ENCODE measurements at regions not wholly inside any gene's neighbourhood (a gene's known extent, or its start where the extent isn't known, plus 50 kb on each side); places are given as distances from the start of the nearest gene placed in this dataset.

- DNase-seq, result no peak
Measured at GRCh38 chr7:45457591-45457990, 116.6 kb upstream of the ADCY1 start.

DNA sequence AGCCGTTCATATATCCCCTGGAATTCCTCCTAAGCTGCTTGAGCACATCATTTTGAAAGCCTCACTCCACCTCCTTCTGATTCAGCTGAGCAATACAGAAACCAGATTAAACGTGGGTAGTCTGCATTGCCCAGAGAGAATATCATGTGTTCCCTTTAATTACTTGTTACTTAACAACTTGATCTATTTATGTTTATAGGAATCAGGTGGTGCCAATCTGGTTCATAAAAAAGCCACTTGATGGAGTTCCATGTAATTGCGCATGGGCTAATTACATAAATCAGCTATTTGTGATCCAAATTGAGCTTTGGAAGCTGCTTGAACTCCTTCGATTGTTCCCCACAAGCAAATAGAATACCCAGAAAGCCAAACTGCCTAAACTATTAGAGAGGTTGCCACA is 114.7 kb upstream of the ADCY1 start:
- DNase-seq, result no peak

- DNase-seq, result no peak
Measured at GRCh38 chr7:45460379-45460778, 113.8 kb upstream of the ADCY1 start.

DNA sequence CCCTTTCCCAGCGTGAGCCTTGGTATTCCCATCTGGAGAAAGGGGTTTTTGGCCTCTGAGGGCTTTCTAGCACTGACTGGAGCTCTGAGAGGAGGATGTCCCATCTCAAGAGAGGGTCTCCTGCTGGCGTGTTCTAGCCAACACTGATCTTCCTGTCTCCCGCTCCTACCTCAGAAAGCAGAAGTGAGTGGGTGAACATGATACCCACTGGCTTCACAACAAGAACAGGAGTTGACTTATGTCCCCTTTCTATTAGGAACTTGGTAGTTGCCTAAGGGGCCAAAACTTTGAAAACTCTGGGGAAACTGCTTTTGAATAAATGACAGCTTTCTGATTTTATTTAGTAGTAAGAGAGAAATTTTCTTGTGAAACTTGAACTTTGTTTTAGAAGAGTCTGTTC is 113.1 kb upstream of the ADCY1 start:
- no peak for DNase-seq

GRCh38 chr7:45469103-45469502 is 105.1 kb upstream of the ADCY1 start:
- DNase-seq, result no peak

- no peak for DNase-seq
Measured at GRCh38 chr7:45470031-45470430, 104.1 kb upstream of the ADCY1 start.

DNA sequence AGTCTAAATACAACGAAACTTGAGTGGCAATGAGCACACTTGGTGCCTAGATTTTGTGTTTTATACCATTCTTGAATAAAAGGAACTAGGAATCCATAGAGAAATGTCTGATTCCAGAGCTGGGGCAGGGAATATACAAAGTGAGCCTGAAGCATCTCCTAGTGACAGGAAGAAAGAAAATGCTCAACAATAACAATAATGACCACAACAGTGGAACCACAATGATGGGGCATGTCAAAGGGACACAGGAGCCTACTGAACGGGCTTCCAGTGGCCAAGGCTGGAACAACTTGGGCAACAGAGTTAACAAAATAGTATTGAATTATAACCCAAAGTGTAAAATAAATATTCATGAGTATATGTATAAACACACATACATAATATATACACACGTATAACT is 94.4 kb upstream of the ADCY1 start:
- no peak for DNase-seq

DNA sequence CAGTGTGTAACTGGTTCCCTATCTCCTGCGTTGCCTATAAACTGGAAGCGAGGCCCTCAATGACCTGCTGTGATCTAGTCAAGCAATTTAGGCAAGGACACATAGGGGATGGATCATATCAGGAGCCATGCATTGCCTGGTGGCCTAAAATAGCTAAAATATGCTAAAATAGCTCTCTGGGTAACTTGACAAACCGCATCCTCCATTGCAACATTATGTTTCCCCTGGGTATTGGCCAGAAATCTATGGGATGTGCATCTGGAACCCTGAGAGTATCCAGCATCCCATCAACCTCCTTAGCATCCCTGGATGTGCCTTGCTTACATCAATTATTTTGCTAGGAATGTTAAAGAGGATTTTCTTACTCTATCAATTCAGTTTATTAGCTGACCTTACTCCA is 91.7 kb upstream of the ADCY1 start:
- no peak for DNase-seq

DNA sequence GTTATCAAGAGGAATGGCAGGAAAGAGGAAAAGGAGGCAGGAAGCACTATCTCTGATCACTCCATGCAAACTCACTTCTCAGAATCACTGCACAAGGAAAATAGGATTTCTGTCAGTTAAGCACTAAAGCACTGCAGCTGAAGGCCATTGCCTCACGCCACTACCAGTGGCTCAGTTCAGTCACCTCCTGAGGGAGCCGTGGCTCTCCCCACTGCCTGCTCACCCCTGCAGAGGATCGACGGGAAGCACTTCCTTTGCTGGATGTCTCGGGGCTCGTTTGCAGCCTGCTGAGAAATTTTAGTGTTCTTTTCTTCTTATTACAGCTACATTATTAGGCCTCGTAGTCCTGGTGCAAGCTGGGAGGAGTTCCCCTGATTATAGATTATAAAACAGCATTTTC is 90.1 kb upstream of the ADCY1 start:
- no peak for DNase-seq

- no peak for DNase-seq
Measured at GRCh38 chr7:45486575-45486974, 87.6 kb upstream of the ADCY1 start.

DNA sequence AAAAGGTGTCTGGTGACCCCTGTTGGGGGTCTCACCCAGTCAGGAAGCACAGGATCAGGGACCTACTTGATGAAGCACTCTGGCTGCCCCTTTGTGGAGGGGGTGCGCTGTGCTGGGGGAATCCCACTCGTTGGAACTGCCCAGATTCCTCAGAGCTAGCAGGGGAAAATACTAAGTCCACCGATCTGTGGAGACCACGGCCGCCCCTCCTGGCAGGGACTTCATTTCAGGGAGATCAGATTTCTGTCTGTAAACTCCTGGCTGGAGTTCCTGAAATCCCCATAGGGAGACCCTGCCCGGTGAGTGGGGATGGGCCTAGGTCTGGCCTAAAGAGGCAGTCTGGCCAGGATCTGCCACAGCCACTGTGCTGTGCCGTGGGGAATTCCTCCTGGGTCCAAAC is 79.3 kb upstream of the ADCY1 start:
- no peak for DNase-seq

- no peak for DNase-seq
Measured at GRCh38 chr7:45495618-45496017, 78.5 kb upstream of the ADCY1 start.

- no peak for DNase-seq
Measured at GRCh38 chr7:45500257-45500656, 73.9 kb upstream of the ADCY1 start.

GRCh38 chr7:45501791-45502190 is 72.4 kb upstream of the ADCY1 start:
- DNase-seq, result no peak

DNA sequence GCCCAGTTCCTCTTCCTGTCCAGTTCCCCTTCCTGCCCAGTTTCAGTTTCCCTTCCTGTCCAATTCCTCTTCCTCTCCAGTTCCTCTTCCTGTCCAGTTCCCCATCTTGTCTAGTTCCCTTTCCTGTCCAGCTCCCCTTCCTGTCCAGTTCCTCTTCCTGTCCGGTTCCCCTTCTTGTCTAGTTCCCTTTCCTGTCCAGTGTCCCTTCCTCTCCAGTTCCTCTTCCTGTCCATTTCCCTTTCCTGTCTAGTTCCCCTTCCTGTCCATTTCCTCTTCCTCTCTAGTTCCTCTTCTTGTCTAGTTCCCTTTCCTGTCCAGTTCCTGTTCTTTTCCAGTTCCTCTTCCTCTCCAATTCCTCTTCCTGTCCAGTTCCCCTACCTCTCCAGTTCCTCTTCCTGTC is 68.1 kb upstream of the ADCY1 start:
- DNase-seq, result no peak

- DNase-seq, result no peak
Measured at GRCh38 chr7:45509222-45509621, 64.9 kb upstream of the ADCY1 start.

DNA sequence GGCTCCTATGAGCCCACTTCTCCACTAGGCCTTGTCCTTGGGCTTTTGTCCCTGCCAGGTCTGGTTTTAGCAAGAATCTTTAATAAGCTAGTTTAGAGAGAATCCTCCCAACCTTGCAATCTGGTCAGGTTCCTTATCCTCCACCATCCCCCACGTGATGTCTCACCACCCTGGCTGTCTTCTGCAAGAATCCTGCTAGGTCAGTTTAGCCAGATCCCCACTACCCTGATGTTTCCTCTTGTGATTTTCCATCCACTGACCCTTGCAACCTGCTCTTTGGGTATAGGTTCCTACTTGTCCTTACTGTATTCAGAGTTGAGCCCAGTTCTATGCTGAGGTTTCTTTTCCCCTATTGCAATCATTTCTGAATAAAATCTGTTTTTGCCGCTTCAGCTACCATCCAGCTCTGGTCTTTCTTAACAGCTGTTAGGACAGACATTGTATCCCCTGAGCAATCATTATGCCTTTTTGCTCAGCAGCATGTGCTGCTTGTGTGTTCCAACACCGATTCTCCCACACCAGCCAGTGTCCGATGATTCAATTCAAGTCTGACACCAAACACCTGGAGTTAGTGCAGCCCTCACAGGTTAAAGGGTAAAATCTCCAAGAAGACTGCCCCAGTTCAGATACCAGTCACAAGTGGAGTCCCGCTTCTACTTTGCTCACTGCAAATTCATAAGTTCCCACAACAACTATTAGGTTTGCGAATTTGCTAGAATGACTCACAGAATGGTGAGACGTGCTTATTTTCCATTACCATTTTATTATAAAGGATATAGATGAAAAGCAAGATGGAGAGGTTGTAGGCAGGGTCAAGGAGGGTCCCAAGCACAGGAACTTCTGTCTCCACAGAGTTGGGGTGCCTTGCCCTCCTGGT is 62.2 kb upstream of the ADCY1 start:
- DNase-seq, result no peak

- no peak for DNase-seq
Measured at GRCh38 chr7:45514944-45515343, 59.2 kb upstream of the ADCY1 start.

- no peak for DNase-seq
Measured at GRCh38 chr7:45515346-45515745, 58.8 kb upstream of the ADCY1 start.

Data from stimulated activated CD8-positive, alpha-beta memory T cell treated with anti-CD3 and anti-CD28 coated beads, Interleukin-4, amount 100 ng/mL, for 48 hours (primary cell).